Endothelial cell of umbilical vein (primary cell): ENCODE measurements at regions not wholly inside any gene's neighbourhood (a gene's known extent, or its start where the extent isn't known, plus 50 kb on each side); places are given as distances from the start of the nearest gene placed in this dataset.

ENCODE experiments used
- BruUV-seq: library from RNA; stranded (reverse); fragments of 400-500 nt; replicated peaks from 2 replicates; lab custom pipeline; 2021; lab: Mats Ljungman, UMichigan
- CTCF ChIA-PET: fragments of 300-600, 350-600 bp; sonication (Branson Sonifier 250); formaldehyde crosslinking; loops from one replicate; lab custom pipeline; 2021; ENCODE audit warnings: antibody characterized with exemption, inconsistent platforms; lab: Charles Lee
- POLR2A ChIA-PET: fragments of 300-600, 350-600 bp; sonication (Branson Sonifier 250); formaldehyde crosslinking; loops from one replicate; lab custom pipeline; 2021; ENCODE audit warnings: antibody characterized with exemption, inconsistent platforms; lab: Charles Lee
- DNase-seq: peaks from one replicate; pipeline ENCODE4 v3.0.0-alpha.2; 2011; ENCODE audit warnings: low read depth, low spot score
- FAIRE-seq: peaks from 2 replicates; lab custom pipeline; 2011; peaks lifted over from hg19 to GRCh38; lab: Jason Lieb, UNC
- H2AFZ ChIP-seq: 2 replicates; pipeline ENCODE4 v1.6.0; 2012; ENCODE audit warnings: low read depth, low read length, control low read depth, inconsistent platforms
- H3K27ac ChIP-seq: 2 replicates; pipeline ENCODE4 v1.5.1; 2011; ENCODE audit warnings: low read depth, mild to moderate bottlenecking, control low read depth, low read length, moderate library complexity; ENCODE audit not compliant: insufficient read depth
- H3K27me3 ChIP-seq, 2 experiments: 2 replicates each; pipeline versions ENCODE4 v1.6.0 to v1.6.1; 2011; ENCODE audit warnings: low read length in 2 of 2, mixed read lengths in 1 of 2; ENCODE audit not compliant: control insufficient read depth in 2 of 2, insufficient read depth in 2 of 2
- H3K36me3 ChIP-seq, 2 experiments: 2 replicates in 1 of 2; 3 replicates in 1 of 2; pipeline ENCODE4 v1.5.1; 2011; ENCODE audit warnings: low read length in 2 of 2, mild to moderate bottlenecking in 1 of 2, moderate library complexity in 1 of 2; ENCODE audit not compliant: control insufficient read depth in 2 of 2, insufficient read depth in 2 of 2; ENCODE audit errors: extremely low read depth in 1 of 2
- H3K4me1 ChIP-seq: 3 replicates; pipeline ENCODE4 v1.5.1; 2011; ENCODE audit warnings: mild to moderate bottlenecking, low read length; ENCODE audit not compliant: control insufficient read depth, insufficient read depth; ENCODE audit errors: extremely low read depth
- H3K4me2 ChIP-seq: 2 replicates; pipeline ENCODE4 v1.6.1; 2011; ENCODE audit warnings: low read length, control low read depth, mixed read lengths; ENCODE audit not compliant: insufficient read depth
- H3K4me3 ChIP-seq, 3 experiments: fragments of 200-600 bp in 1 of 3; sonication (generic), shearing (Covaris generic) in 1 of 3; replicated peaks in 1 of 3; 2 replicates each; pipeline ENCODE4 v1.5.1; 2011 to 2016; ENCODE audit warnings: control low read depth in 3 of 3, low read length in 3 of 3, mild to moderate bottlenecking in 2 of 3, inconsistent platforms in 1 of 3, low read depth in 1 of 3, moderate library complexity in 1 of 3; ENCODE audit not compliant: insufficient read depth in 1 of 3
- H3K79me2 ChIP-seq: 2 replicates; pipeline ENCODE4 v1.6.0; 2012; ENCODE audit warnings: low read length, inconsistent platforms; ENCODE audit not compliant: control insufficient read depth, insufficient read depth
- H3K9ac ChIP-seq: replicated peaks from 2 replicates; pipeline ENCODE3; 2011; ENCODE audit warnings: low read length, control low read depth; ENCODE audit not compliant: insufficient read depth; ENCODE audit errors: extremely low read depth
- H3K9me1 ChIP-seq: replicated peaks from 3 replicates; pipeline ENCODE4 v1.6.0; 2011; ENCODE audit warnings: mild to moderate bottlenecking, low read length; ENCODE audit not compliant: control insufficient read depth, insufficient read depth; ENCODE audit errors: extremely low read depth
- H3K9me3 ChIP-seq: replicated peaks from 2 replicates; pipeline ENCODE4 v1.5.1; 2012; ENCODE audit warnings: low read length, inconsistent platforms; ENCODE audit not compliant: control insufficient read depth, insufficient read depth
- H4K20me1 ChIP-seq: replicated peaks from 2 replicates; pipeline ENCODE3; 2011; ENCODE audit warnings: mild to moderate bottlenecking, low read length; ENCODE audit not compliant: control insufficient read depth, insufficient read depth; ENCODE audit errors: extremely low read depth
- FOS ChIP-seq: IDR thresholded peaks from 2 replicates; pipeline ENCODE4 v1.6.1; 2011; ENCODE audit warnings: mild to moderate bottlenecking, low read length, moderate library complexity, borderline replicate concordance; ENCODE audit not compliant: insufficient read depth
- GATA2 ChIP-seq: IDR thresholded peaks from 2 replicates; pipeline ENCODE4 v1.7.0; 2011; ENCODE audit warnings: low read depth, mild to moderate bottlenecking, moderate library complexity, mixed read lengths, low read length; ENCODE audit not compliant: insufficient read length, insufficient read depth
- JUN ChIP-seq: IDR thresholded peaks from 2 replicates; pipeline ENCODE4 v1.6.1; 2011; ENCODE audit warnings: borderline replicate concordance, low read depth; ENCODE audit not compliant: insufficient read length, insufficient read depth
- MYC ChIP-seq: IDR thresholded peaks from one replicate; pipeline ENCODE4 v1.6.1; 2011; ENCODE audit warnings: mild to moderate bottlenecking, low read depth, low read length
- POLR2AphosphoS5 ChIP-seq: IDR thresholded peaks from 2 replicates; pipeline ENCODE4 v1.6.1; 2012; ENCODE audit warnings: low read depth, mild to moderate bottlenecking, control low read depth, low read length, moderate library complexity; ENCODE audit not compliant: insufficient read depth
- dilution Hi-C: fragments of 300-500 bp; cut with MboI; formaldehyde crosslinking; loops from one replicate; pipeline ENCODE4 v1.15.0; 2019; ENCODE audit warnings: low sequenced_read_pairs; ENCODE audit not compliant: extremely low pct_ligation_motif_present
- intact Hi-C: fragments of 100-400 bp; cut with micrococcal nuclease; formaldehyde crosslinking; loops from one replicate; pipeline ENCODE4 v1.10.0; 2022
- TF ChIP-seq, protein P1 (sequence below): IDR thresholded peaks from 2 replicates; pipeline ENCODE4 v1.6.1; 2011; ENCODE audit not compliant: insufficient read depth, insufficient read length
- TF ChIP-seq, protein P2 (sequence below), 2 donors: IDR thresholded peaks; 1 replicate in 1 of 2; 2 replicates in 1 of 2; pipeline ENCODE4 v1.5.1; 2011; ENCODE audit warnings: low read length in 2 of 2, mild to moderate bottlenecking in 2 of 2, moderate library complexity in 2 of 2, control low read depth in 1 of 2, inconsistent platforms in 1 of 2, low read depth in 1 of 2; ENCODE audit not compliant: insufficient read depth in 1 of 2; ENCODE audit errors: extremely low read depth in 1 of 2

DNA sequence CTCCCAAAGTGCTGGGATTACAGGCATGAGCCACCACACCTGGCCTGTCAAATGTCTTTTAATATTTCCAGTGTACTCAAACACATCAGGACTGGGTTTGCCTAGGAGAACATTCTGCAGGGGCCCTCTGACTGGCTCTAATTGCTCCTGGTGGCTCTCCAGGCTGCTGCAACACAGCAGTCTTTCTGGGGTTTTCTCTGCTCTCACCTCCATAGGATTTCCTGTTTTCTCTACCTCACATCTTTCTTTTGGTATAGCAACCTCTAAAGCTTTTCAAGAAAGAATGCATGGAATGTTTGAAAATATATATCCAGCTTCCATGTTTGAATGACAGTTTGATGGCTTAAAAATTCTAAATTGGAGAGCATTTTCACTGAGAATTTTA is 83.3 kb upstream of the IGSF10 start:
- no peak for FAIRE-seq
- H3K27me3 ChIP-seq: no peaks in the 10 kb centered on the region
- CTCF ChIA-PET: interaction anchor here (1.6 kb wide), 1 partner anchor 294 kb away, joined by 4 read pairs; no protein-coding TSS in a partner anchor
- DNase-seq: no peak
- intact Hi-C loops (no loop called here), dilution Hi-C loops (no loop called here)
- no peak overlapping the region for H3K4me2 ChIP-seq
- H2AFZ ChIP-seq: no peak overlapping the region
- no peaks in the 10 kb centered on the region for H4K20me1 ChIP-seq
- H3K36me3 ChIP-seq: no peaks in the 10 kb centered on the region
- POLR2A ChIA-PET: no interaction called here
- no peaks in the 10 kb centered on the region for H3K4me1 ChIP-seq
- BruUV-seq: no TSS peak
- no peaks in the 10 kb centered on the region for H3K9me1 ChIP-seq
- H3K79me2 ChIP-seq: no peaks in the 10 kb centered on the region
- H3K9me3 ChIP-seq: no peaks in the 10 kb centered on the region
- H3K4me3 ChIP-seq: no peak overlapping the region
- H3K27ac ChIP-seq: no peak overlapping the region
- TF ChIP-seq POLR2AphosphoS5: no peak
- TF ChIP-seq MYC: no peak
- TF ChIP-seq, protein P1, sequence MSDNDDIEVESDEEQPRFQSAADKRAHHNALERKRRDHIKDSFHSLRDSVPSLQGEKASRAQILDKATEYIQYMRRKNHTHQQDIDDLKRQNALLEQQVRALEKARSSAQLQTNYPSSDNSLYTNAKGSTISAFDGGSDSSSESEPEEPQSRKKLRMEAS: no peak
- TF ChIP-seq FOS: no peak
- no peak for TF ChIP-seq GATA2
- TF ChIP-seq JUN: no peak
- TF ChIP-seq, protein P2, sequence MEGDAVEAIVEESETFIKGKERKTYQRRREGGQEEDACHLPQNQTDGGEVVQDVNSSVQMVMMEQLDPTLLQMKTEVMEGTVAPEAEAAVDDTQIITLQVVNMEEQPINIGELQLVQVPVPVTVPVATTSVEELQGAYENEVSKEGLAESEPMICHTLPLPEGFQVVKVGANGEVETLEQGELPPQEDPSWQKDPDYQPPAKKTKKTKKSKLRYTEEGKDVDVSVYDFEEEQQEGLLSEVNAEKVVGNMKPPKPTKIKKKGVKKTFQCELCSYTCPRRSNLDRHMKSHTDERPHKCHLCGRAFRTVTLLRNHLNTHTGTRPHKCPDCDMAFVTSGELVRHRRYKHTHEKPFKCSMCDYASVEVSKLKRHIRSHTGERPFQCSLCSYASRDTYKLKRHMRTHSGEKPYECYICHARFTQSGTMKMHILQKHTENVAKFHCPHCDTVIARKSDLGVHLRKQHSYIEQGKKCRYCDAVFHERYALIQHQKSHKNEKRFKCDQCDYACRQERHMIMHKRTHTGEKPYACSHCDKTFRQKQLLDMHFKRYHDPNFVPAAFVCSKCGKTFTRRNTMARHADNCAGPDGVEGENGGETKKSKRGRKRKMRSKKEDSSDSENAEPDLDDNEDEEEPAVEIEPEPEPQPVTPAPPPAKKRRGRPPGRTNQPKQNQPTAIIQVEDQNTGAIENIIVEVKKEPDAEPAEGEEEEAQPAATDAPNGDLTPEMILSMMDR (IDR thresholded peaks at IDR 0.05; ENCODE audit: extremely low read depth in 1 of 2, insufficient read depth in 1 of 2, low read depth in 1 of 2, low read length in 2 of 2): no peak
- H3K9ac ChIP-seq: no peak overlapping the region
